ENCODE measurements at regions not wholly inside any gene's neighbourhood (a gene's known extent, or its start where the extent isn't known, plus 50 kb on each side); places are given as distances from the start of the nearest gene placed in this dataset.
A peak's percentile ranks its signal among the peaks of the same experiment; 100 is the strongest.
"Not testable (repeated sequence)": the region's sequence is repeated elsewhere in the genome, so short reads cannot be mapped to it uniquely, and the experiment has no call there.

DNA sequence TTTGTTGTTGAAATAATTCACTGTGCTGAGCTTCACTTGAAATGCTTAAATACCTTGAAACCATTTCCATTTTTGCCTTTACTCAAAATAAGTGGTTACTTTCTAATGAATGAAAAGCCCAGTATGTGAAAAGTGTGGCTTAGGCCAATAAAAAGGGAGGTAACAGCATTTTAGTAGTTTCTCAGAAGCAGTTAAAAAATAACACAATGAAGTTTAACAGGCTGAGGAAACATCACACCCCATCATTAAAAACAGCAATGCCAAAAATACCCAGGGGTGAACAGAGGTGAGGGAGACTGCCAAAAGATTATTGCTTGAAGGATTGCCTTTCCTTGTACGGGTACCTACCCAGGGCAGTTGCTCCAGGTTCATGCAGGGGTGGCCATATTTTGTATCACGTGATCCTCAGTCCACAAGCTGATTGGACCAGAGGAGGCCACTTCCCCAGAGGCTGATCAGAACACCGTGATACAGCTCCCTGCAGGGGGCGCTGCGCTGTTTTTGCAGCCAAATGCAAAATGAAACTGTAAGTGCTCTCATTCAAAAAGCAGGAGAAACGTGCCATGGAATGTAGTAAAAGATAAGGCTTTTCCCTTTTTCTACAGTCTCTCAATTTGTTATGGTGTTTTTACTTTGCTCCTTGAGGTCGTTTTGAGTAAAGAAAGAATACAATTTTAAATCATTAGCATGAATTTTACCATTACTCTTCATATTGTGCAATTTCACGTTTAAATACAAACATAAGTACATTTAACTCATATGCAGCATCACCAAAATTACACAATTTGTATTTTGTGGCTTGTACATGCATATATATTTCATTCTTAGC is 70.2 kb upstream of the SH3BP4 start:
- Histone ChIP-seq H3K4me2 (ENCODE audit: extremely low read depth, insufficient read depth, low read length) (peak overlapping the region; percentile 60), H3K79me2 (ENCODE audit: control insufficient read depth, insufficient read depth, low read length) (no peaks in the 10 kb centered on the region), H3K4me3 (replicated peaks in 1 of 4; ENCODE audit: control extremely low read depth in 1 of 4, insufficient read depth in 1 of 4, low read depth in 3 of 4, low read length in 4 of 4) (peak overlapping the region; percentile 8 to 49 (median 12)), H2AFZ (ENCODE audit: low read length) (peak overlapping the region; percentile 44), H3K27me3 (ENCODE audit: control insufficient read depth, insufficient read depth, low read length) (no peaks in the 10 kb centered on the region), H3K27ac (ENCODE audit: insufficient read depth, low read length) (peak overlapping the region; percentile 70), H4K20me1 (ENCODE audit: control insufficient read depth, extremely low read depth, insufficient read depth, low read length) (no peaks in the 10 kb centered on the region), H3K9ac (ENCODE audit: insufficient read depth, low read length) (no peak overlapping the region), H3K4me1 (ENCODE audit: control insufficient read depth, extremely low read depth, insufficient read depth, low read length) (peaks cover 17% of the 10 kb centered on the region), H3K36me3 (ENCODE audit: control insufficient read depth, insufficient read depth, low read length) (no peaks in the 10 kb centered on the region), H3K9me3 (ENCODE audit: control insufficient read depth, insufficient read depth, low read depth, low read length) (no peaks in the 10 kb centered on the region)
- TF ChIP-seq, protein P1, sequence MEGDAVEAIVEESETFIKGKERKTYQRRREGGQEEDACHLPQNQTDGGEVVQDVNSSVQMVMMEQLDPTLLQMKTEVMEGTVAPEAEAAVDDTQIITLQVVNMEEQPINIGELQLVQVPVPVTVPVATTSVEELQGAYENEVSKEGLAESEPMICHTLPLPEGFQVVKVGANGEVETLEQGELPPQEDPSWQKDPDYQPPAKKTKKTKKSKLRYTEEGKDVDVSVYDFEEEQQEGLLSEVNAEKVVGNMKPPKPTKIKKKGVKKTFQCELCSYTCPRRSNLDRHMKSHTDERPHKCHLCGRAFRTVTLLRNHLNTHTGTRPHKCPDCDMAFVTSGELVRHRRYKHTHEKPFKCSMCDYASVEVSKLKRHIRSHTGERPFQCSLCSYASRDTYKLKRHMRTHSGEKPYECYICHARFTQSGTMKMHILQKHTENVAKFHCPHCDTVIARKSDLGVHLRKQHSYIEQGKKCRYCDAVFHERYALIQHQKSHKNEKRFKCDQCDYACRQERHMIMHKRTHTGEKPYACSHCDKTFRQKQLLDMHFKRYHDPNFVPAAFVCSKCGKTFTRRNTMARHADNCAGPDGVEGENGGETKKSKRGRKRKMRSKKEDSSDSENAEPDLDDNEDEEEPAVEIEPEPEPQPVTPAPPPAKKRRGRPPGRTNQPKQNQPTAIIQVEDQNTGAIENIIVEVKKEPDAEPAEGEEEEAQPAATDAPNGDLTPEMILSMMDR (conservative IDR thresholded peaks at IDR 0.05 in 1 of 2, IDR thresholded peaks at IDR 0.05 in 1 of 2; ENCODE audit: low read depth in 1 of 2, low read length in 2 of 2): peak; percentile 85 to 94
- no peak for TF ChIP-seq EZH2 (IDR thresholded peaks at IDR 0.05; ENCODE audit: low read length, missing control alignments)
- peak; percentile 89 to 98 for DNase-seq (ENCODE audit: low read depth in 2 of 2)

DNA sequence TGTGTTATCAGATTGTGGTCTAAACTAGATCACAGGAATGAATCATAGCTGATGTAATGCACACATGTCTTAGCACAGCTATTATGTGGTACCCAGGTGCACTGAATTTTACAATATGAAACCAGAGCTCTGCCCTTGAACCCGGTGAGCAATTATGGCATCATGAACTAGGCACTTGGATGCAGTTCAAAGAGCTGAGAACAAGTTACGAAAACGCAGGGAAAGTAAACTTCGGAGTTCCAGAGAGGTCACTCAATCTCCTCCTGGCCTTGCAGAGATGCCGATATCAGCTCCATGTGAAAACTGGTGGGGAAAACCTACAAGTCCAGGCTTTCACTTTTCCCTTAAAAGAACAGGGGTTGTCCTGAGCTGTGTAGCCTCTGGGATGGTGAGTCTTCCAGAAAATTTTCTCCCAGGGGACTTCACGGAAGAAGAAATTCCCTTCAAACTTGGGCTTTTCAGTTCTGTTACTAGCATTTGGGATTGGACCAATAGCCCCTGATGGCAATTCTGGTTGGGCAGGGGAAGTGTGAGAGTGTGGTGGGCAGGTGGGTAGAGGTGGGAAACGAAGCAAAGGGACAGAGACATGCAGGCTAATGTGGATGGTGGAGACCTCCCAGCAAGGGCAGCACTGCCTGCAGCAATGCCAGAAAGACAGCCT is 71.1 kb upstream of the SH3BP4 start:
- H3K4me2 ChIP-seq (ENCODE audit: extremely low read depth, insufficient read depth, low read length): peak overlapping the region; percentile 46
- H3K27me3 ChIP-seq (ENCODE audit: control insufficient read depth, insufficient read depth, low read length): no peaks in the 10 kb centered on the region
- no peaks in the 10 kb centered on the region for H3K36me3 ChIP-seq (ENCODE audit: control insufficient read depth, insufficient read depth, low read length)
- H3K9me3 ChIP-seq (ENCODE audit: control insufficient read depth, insufficient read depth, low read depth, low read length): no peaks in the 10 kb centered on the region
- no peaks in the 10 kb centered on the region for H3K79me2 ChIP-seq (ENCODE audit: control insufficient read depth, insufficient read depth, low read length)
- H3K9ac ChIP-seq (ENCODE audit: insufficient read depth, low read length): no peak overlapping the region
- peak; percentile 98 to 99 for DNase-seq (ENCODE audit: low read depth in 2 of 2)
- H3K4me3 ChIP-seq (replicated peaks in 1 of 4; ENCODE audit: control extremely low read depth in 1 of 4, insufficient read depth in 1 of 4, low read depth in 3 of 4, low read length in 4 of 4): peak overlapping the region in 2 of 4 experiments; percentile 20 to 45
- H2AFZ ChIP-seq (ENCODE audit: low read length): no peak overlapping the region
- peak overlapping the region; percentile 70 for H3K27ac ChIP-seq (ENCODE audit: insufficient read depth, low read length)
- TF ChIP-seq, protein P1 (conservative IDR thresholded peaks at IDR 0.05 in 1 of 2, IDR thresholded peaks at IDR 0.05 in 1 of 2; ENCODE audit: low read depth in 1 of 2, low read length in 2 of 2): no peak
- TF ChIP-seq EZH2 (IDR thresholded peaks at IDR 0.05; ENCODE audit: low read length, missing control alignments): no peak
- no peaks in the 10 kb centered on the region for H4K20me1 ChIP-seq (ENCODE audit: control insufficient read depth, extremely low read depth, insufficient read depth, low read length)
- H3K4me1 ChIP-seq (ENCODE audit: control insufficient read depth, extremely low read depth, insufficient read depth, low read length): peaks cover 17% of the 10 kb centered on the region

DNA sequence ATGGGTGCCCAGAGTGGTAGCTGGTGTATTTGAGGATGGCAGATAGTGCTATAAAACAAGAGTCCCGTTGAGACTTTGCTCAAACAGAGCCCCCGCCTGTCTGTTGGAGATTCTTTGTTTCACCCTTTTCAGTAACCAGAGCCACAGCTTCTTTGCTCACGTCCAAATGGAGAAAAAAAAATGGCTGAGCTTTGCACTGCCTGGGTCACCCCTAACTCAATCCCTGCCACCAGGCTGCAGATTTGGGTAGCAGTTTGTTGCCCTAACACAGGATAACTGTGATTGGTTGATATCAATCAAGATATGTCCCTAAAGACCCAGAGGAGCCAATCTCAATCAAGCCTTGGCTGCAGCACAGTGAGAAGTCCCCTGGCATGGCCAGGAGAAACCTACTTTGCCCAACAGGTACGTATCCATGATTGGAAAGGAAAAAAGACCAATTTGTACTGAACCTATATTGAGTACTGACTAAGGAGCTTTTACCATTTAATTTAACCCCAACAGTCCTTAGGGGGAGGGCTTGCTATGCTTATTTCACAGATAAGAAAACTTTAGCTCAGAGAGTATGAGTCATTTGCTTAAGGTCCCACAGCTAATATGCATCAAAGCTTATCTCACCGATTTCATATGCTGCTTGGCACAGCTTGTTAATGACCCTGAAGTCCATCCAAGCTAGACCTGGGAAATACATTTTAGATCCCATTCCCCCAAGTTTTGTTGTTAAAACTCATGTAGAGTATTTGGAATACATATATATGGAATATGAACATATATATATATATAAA is 72.0 kb upstream of the SH3BP4 start:
- peaks cover 17% of the 10 kb centered on the region for H3K4me1 ChIP-seq (ENCODE audit: control insufficient read depth, extremely low read depth, insufficient read depth, low read length)
- no peak overlapping the region for H3K9ac ChIP-seq (ENCODE audit: insufficient read depth, low read length)
- H3K27ac ChIP-seq (ENCODE audit: insufficient read depth, low read length): peak overlapping the region; percentile 78
- no peaks in the 10 kb centered on the region for H4K20me1 ChIP-seq (ENCODE audit: control insufficient read depth, extremely low read depth, insufficient read depth, low read length)
- no peak overlapping the region for H2AFZ ChIP-seq (ENCODE audit: low read length)
- H3K4me2 ChIP-seq (ENCODE audit: extremely low read depth, insufficient read depth, low read length): peak overlapping the region; percentile 46
- no peaks in the 10 kb centered on the region for H3K36me3 ChIP-seq (ENCODE audit: control insufficient read depth, insufficient read depth, low read length)
- DNase-seq (ENCODE audit: low read depth in 2 of 2): peak; percentile 91 to 98
- no peaks in the 10 kb centered on the region for H3K9me3 ChIP-seq (ENCODE audit: control insufficient read depth, insufficient read depth, low read depth, low read length)
- H3K79me2 ChIP-seq (ENCODE audit: control insufficient read depth, insufficient read depth, low read length): no peaks in the 10 kb centered on the region
- TF ChIP-seq EZH2 (IDR thresholded peaks at IDR 0.05; ENCODE audit: low read length, missing control alignments): no peak
- TF ChIP-seq, protein P1 (conservative IDR thresholded peaks at IDR 0.05 in 1 of 2, IDR thresholded peaks at IDR 0.05 in 1 of 2; ENCODE audit: low read depth in 1 of 2, low read length in 2 of 2): no peak
- no peaks in the 10 kb centered on the region for H3K27me3 ChIP-seq (ENCODE audit: control insufficient read depth, insufficient read depth, low read length)
- H3K4me3 ChIP-seq (replicated peaks in 1 of 4; ENCODE audit: control extremely low read depth in 1 of 4, insufficient read depth in 1 of 4, low read depth in 3 of 4, low read length in 4 of 4): no peak overlapping the region

DNA sequence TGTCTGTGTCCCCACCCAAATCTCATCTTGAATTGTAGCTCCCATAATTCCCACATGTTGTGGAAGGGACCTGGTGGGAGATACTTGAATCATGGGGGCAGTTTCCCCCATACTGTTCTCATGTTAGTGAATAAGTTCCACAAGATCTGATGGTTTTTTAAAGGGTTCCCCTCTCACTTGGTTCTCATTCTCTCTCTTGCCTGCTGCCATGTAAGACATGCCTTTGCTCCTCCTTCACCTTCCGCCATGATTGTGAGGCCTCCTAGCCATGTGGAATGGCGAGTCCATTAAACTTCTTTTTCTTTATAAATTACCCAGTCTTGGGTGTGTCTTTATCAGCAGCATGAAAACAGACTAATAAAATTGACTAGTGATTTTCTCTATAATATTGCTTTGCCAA is 75.2 kb upstream of the SH3BP4 start:
- H2AFZ ChIP-seq (ENCODE audit: low read length); H3K27me3 ChIP-seq (ENCODE audit: control insufficient read depth, insufficient read depth, low read length); H3K4me3 ChIP-seq (replicated peaks in 1 of 4; ENCODE audit: control extremely low read depth in 1 of 4, insufficient read depth in 1 of 4, low read depth in 3 of 4, low read length in 4 of 4); H3K4me2 ChIP-seq (ENCODE audit: extremely low read depth, insufficient read depth, low read length); H3K36me3 ChIP-seq (ENCODE audit: control insufficient read depth, insufficient read depth, low read length); DNase-seq (ENCODE audit: low read depth in 2 of 2); H3K9me3 ChIP-seq (ENCODE audit: control insufficient read depth, insufficient read depth, low read depth, low read length); H3K27ac ChIP-seq (ENCODE audit: insufficient read depth, low read length); H4K20me1 ChIP-seq (ENCODE audit: control insufficient read depth, extremely low read depth, insufficient read depth, low read length); H3K79me2 ChIP-seq (ENCODE audit: control insufficient read depth, insufficient read depth, low read length); H3K9ac ChIP-seq (ENCODE audit: insufficient read depth, low read length): not testable (repeated sequence)
- H3K4me1 ChIP-seq (ENCODE audit: control insufficient read depth, extremely low read depth, insufficient read depth, low read length): peaks cover 13% of the 10 kb centered on the region
